GM23338 (cell line): ENCODE measurements at regions not wholly inside any gene's neighbourhood (a gene's known extent, or its start where the extent isn't known, plus 50 kb on each side); places are given as distances from the start of the nearest gene placed in this dataset.

Experiments
- CREB1 ChIP-seq: fragments of 250-450 bp; sonication (Bioruptor Pico); IDR thresholded peaks from 2 replicates; pipeline ENCODE4 v1.5.0; 2020; ENCODE audit warnings: low read depth, mild to moderate bottlenecking, moderate library complexity
- CTCF ChIP-seq, 2 experiments: fragments of 200-600 bp in 1 of 2; sonication (generic) in 1 of 2; conservative IDR thresholded peaks; 2 replicates each; pipeline versions ENCODE4 v1.5.1 to v1.6.1; 2016 to 2017; ENCODE audit warnings: antibody characterized with exemption in 2 of 2, low read depth in 2 of 2, mild to moderate bottlenecking in 2 of 2, moderate library complexity in 1 of 2
- EZH2 ChIP-seq: fragments of 200-600 bp; sonication (generic); IDR thresholded peaks from one replicate; pipeline ENCODE4 v1.8.0; 2017; ENCODE audit warnings: antibody characterized with exemption, mild to moderate bottlenecking, low read depth; ENCODE audit not compliant: unreplicated experiment
- EZH2phosphoT487 ChIP-seq: fragments of 200-600 bp; sonication (generic); IDR thresholded peaks from one replicate; pipeline ENCODE4 v1.8.1; 2018; ENCODE audit warnings: antibody characterized with exemption; ENCODE audit not compliant: unreplicated experiment
- JUNB ChIP-seq: IDR thresholded peaks from one replicate; pipeline ENCODE4 v1.6.1; 2016; ENCODE audit warnings: antibody characterized with exemption; ENCODE audit not compliant: unreplicated experiment
- NANOG ChIP-seq: IDR thresholded peaks from 2 replicates; pipeline ENCODE4 v1.6.1; 2016; ENCODE audit warnings: antibody characterized with exemption, borderline replicate concordance
- POLR2AphosphoS5 ChIP-seq: IDR thresholded peaks from 2 replicates; pipeline ENCODE4 v1.6.1; 2016; ENCODE audit warnings: antibody characterized with exemption, low read depth
- REST ChIP-seq: IDR thresholded peaks from one replicate; pipeline ENCODE4 v1.6.1; 2018; ENCODE audit warnings: antibody characterized with exemption; ENCODE audit not compliant: unreplicated experiment
- STAT1 ChIP-seq: IDR thresholded peaks from one replicate; pipeline ENCODE4 v1.6.1; 2016; ENCODE audit warnings: antibody characterized with exemption; ENCODE audit not compliant: unreplicated experiment
- ZNF114 ChIP-seq: fragments of 250-450 bp; sonication (Bioruptor Pico); IDR thresholded peaks from 2 replicates; pipeline ENCODE4 v1.5.0; 2020; ENCODE audit warnings: mild to moderate bottlenecking, moderate library complexity
- ZNF331 ChIP-seq: fragments of 250-450 bp; sonication (Bioruptor Pico); IDR thresholded peaks from 2 replicates; pipeline ENCODE4 v1.5.0; 2020; ENCODE audit warnings: low read depth, mild to moderate bottlenecking, moderate library complexity
- TF ChIP-seq, protein P1 (sequence below): fragments of 250-450 bp; sonication (Bioruptor Pico); IDR thresholded peaks from 2 replicates; pipeline ENCODE4 v1.5.0; 2020; ENCODE audit warnings: mild to moderate bottlenecking, moderate library complexity

DNA sequence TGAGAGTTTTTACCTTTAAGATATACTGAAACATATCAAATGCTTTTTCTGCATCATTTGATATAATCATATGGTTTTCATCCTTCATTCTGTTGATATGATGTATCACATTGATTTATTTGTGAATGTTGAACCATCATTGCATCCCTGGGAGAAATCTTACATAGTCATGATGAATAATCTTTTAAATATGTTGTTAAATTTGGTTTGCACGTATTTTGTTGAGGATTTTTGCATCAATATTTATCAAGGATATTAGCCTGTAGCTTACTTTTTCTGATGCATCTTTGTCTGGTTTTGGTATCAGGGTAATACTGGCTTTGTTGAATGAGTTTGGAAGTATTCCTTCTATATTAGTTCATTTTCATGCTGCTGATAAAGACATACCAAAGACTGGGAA, 541.4 kb downstream of the TLL1 start:
- TF ChIP-seq CTCF (conservative IDR thresholded peaks at IDR 0.05; ENCODE audit: low read depth in 2 of 2) = no peak
- TF ChIP-seq EZH2 = no peak
- no peak for TF ChIP-seq POLR2AphosphoS5
- TF ChIP-seq REST = no peak
- TF ChIP-seq EZH2phosphoT487 = no peak
- no peak for TF ChIP-seq ZNF114 (CRISPR knock-in tag)
- TF ChIP-seq CREB1 (CRISPR knock-in tag) = no peak
- no peak for TF ChIP-seq JUNB
- no peak for TF ChIP-seq STAT1
- no peak for TF ChIP-seq ZNF331 (CRISPR knock-in tag)
- TF ChIP-seq, protein P1, sequence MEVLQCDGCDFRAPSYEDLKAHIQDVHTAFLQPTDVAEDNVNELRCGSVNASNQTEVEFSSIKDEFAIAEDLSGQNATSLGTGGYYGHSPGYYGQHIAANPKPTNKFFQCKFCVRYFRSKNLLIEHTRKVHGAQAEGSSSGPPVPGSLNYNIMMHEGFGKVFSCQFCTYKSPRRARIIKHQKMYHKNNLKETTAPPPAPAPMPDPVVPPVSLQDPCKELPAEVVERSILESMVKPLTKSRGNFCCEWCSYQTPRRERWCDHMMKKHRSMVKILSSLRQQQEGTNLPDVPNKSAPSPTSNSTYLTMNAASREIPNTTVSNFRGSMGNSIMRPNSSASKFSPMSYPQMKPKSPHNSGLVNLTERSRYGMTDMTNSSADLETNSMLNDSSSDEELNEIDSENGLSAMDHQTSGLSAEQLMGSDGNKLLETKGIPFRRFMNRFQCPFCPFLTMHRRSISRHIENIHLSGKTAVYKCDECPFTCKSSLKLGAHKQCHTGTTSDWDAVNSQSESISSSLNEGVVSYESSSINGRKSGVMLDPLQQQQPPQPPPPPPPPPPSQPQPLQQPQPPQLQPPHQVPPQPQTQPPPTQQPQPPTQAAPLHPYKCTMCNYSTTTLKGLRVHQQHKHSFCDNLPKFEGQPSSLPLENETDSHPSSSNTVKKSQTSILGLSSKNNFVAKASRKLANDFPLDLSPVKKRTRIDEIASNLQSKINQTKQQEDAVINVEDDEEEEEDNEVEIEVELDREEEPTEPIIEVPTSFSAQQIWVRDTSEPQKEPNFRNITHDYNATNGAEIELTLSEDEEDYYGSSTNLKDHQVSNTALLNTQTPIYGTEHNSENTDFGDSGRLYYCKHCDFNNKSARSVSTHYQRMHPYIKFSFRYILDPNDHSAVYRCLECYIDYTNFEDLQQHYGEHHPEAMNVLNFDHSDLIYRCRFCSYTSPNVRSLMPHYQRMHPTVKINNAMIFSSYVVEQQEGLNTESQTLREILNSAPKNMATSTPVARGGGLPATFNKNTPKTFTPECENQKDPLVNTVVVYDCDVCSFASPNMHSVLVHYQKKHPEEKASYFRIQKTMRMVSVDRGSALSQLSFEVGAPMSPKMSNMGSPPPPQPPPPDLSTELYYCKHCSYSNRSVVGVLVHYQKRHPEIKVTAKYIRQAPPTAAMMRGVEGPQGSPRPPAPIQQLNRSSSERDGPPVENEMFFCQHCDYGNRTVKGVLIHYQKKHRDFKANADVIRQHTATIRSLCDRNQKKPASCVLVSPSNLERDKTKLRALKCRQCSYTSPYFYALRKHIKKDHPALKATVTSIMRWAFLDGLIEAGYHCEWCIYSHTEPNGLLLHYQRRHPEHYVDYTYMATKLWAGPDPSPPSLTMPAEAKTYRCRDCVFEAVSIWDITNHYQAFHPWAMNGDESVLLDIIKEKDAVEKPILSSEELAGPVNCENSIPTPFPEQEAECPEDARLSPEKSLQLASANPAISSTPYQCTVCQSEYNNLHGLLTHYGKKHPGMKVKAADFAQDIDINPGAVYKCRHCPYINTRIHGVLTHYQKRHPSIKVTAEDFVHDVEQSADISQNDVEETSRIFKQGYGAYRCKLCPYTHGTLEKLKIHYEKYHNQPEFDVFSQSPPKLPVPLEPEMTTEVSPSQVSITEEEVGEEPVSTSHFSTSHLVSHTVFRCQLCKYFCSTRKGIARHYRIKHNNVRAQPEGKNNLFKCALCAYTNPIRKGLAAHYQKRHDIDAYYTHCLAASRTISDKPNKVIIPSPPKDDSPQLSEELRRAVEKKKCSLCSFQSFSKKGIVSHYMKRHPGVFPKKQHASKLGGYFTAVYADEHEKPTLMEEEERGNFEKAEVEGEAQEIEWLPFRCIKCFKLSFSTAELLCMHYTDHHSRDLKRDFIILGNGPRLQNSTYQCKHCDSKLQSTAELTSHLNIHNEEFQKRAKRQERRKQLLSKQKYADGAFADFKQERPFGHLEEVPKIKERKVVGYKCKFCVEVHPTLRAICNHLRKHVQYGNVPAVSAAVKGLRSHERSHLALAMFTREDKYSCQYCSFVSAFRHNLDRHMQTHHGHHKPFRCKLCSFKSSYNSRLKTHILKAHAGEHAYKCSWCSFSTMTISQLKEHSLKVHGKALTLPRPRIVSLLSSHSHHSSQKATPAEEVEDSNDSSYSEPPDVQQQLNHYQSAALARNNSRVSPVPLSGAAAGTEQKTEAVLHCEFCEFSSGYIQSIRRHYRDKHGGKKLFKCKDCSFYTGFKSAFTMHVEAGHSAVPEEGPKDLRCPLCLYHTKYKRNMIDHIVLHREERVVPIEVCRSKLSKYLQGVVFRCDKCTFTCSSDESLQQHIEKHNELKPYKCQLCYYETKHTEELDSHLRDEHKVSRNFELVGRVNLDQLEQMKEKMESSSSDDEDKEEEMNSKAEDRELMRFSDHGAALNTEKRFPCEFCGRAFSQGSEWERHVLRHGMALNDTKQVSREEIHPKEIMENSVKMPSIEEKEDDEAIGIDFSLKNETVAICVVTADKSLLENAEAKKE (CRISPR knock-in tag) = no peak
- TF ChIP-seq NANOG = no peak
